GM12873 (cell line): ENCODE measurements at regions not wholly inside any gene's neighbourhood (a gene's known extent, or its start where the extent isn't known, plus 50 kb on each side); places are given as distances from the start of the nearest gene placed in this dataset.

Experiments
- CTCF ChIP-seq: IDR thresholded peaks from 2 replicates; pipeline ENCODE4 v1.5.1; 2012; ENCODE audit warnings: low read depth, mild to moderate bottlenecking, moderate library complexity, low read length, control low read depth; ENCODE audit not compliant: insufficient read depth; ENCODE audit errors: missing control alignments

- TF ChIP-seq CTCF, result no peak
Measured at GRCh38 chr2:121818546-121818945, 63.1 kb downstream of the TSN start.

GRCh38 chr2:121819846-121820245 lies 64.4 kb downstream of the TSN start:
- no peak for TF ChIP-seq CTCF

DNA sequence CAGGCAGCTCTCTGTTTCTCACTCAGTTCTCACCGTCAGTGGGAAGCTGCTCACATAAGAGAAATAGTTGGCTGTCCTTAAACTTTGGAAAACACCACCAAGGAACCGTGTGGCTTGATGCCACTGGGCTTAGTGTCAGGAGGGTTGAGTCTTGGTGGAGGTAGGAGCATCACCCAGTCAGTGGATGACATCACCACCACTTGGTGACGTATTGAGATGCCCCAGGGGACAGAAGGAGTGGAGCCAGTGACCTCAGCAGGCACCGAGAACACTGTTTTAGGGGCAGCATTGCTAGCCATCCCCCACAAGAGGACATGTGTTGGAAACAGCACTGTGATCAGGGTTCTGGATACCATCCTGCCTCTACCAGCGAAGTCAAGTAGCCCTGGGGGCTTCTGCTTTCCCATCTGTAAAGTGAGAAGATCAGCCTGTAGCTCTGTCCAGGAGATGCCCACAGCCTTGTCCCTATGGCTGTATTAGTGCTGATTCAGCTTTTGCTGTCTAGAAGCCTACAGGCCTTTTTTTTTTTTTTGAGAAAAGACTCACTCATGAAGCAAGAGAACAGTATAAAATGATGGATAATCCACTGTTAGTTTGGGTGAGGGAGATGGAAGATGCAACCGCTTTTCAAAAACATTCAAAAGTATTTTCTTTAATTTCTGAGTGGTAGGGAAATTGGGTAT lies 66.2 kb downstream of the TSN start:
- TF ChIP-seq CTCF, result no peak

- no peak for TF ChIP-seq CTCF
Measured at GRCh38 chr2:121824264-121824663, 68.8 kb downstream of the TSN start.

- TF ChIP-seq CTCF, result no peak
Measured at GRCh38 chr2:121825003-121825950, 69.8 kb downstream of the TSN start.

DNA sequence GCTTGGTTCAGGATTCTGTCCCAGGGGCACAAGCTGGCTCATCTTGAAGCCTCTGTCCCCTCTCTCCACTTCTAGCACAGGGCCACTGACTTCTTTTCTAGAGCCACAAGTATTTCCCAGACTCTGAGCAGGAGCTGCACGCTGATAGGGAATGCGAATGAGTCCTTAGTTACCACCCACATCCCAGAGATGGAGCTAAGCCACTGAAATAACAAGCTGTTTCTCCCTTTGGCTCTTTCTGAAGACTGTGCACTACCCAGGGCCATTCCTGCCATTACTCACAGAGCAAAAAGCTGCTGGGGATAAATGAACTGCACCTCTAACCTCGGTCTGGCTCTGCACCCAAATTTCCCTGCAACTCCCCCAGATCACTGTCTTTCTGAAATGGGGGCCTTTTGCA lies 70.6 kb downstream of the TSN start:
- no peak for TF ChIP-seq CTCF

GRCh38 chr2:121828281-121828731 lies 72.9 kb downstream of the TSN start:
- no peak for TF ChIP-seq CTCF
